ENCODE measurements at regions not wholly inside any gene's neighbourhood (a gene's known extent, or its start where the extent isn't known, plus 50 kb on each side); places are given as distances from the start of the nearest gene placed in this dataset.

DNA sequence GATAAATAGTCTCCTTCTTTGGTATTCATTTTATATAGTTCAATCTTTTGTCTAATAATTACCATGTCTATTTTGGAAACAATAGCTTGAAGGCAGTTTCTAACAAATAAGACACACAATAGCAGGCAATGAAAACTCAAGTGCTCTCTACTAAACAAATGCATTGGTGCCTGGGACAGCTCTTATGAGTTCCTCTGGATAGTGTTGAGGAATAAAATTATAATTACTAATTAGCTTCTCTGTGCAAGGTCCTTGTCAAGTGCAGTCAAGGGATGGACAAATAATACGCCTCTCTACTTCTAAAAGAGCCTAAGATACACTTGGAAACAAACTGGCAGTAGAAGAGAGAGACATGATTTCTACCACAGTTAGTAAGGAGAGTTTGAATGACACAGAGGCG lies 229.0 kb upstream of the GLRA2 start:
- ATAC-seq (ENCODE audit: low read depth) (no peak), DNase-seq (no peak)
- Histone ChIP-seq H3K27ac (ENCODE audit: insufficient read depth, low read length) (no peak overlapping the region), H3K9ac (ENCODE audit: low read depth, low read length) (no peak overlapping the region), H3K56ac (ENCODE audit: extremely low read depth, insufficient read depth, low read length) (no peak overlapping the region), H3K18ac (ENCODE audit: low read depth, low read length) (no peak overlapping the region), H3K4me2 (ENCODE audit: low read depth, low read length) (no peak overlapping the region), H2AK9ac (replicated peaks; ENCODE audit: low read depth, low read length, poor library complexity) (no peak overlapping the region), H2BK5ac (ENCODE audit: low read depth, low read length, poor library complexity, severe bottlenecking) (no peak overlapping the region), H3K79me1 (ENCODE audit: low read depth in 1 of 2, low read length in 2 of 2) (no peaks in the 10 kb centered on the region), H4K5ac (ENCODE audit: low read depth, low read length) (no peak overlapping the region), H3K36me3 (ENCODE audit: control insufficient read depth, insufficient read depth, low read length) (no peaks in the 10 kb centered on the region), H4K20me1 (ENCODE audit: insufficient read depth, low read length) (no peaks in the 10 kb centered on the region), H3K4me3 (ENCODE audit: insufficient read depth, low read depth, low read length) (no peak overlapping the region), H2BK120ac (ENCODE audit: low read depth, low read length) (no peak overlapping the region), H2AK5ac (ENCODE audit: low read depth, low read length) (no peak overlapping the region), H3K4me1 (ENCODE audit: control insufficient read depth, insufficient read depth, low read length) (no peaks in the 10 kb centered on the region), H3K9me3 (ENCODE audit: control insufficient read depth, insufficient read depth, low read length) (no peaks in the 10 kb centered on the region; the same call in 1 of the 2 replicates), H4K8ac (ENCODE audit: low read depth in 2 of 2, low read length in 2 of 2) (no peak overlapping the region), H2BK15ac (ENCODE audit: low read depth, low read length) (no peak overlapping the region), H3K23ac (ENCODE audit: low read depth, low read length) (no peak overlapping the region), H3K4ac (ENCODE audit: low read depth, low read length) (no peak overlapping the region), H2AFZ (replicated peaks; ENCODE audit: low read length, poor library complexity) (no peak overlapping the region), H4K91ac (ENCODE audit: insufficient read depth, low read depth, low read length) (no peak overlapping the region), H3K14ac (replicated peaks; ENCODE audit: low read depth, low read length) (no peak overlapping the region), H3K9me1 (ENCODE audit: insufficient read depth, low read length) (no peaks in the 10 kb centered on the region), H2BK20ac (ENCODE audit: low read depth, low read length) (no peak overlapping the region), H3K27me3 (ENCODE audit: control insufficient read depth, insufficient read depth, low read length) (no peaks in the 10 kb centered on the region)
- TF ChIP-seq SMC3 (IDR thresholded peaks at IDR 0.05; ENCODE audit: low read depth, low read length) (no peak), CHD1 (IDR thresholded peaks at IDR 0.05; ENCODE audit: low read depth, low read length) (no peak), CEBPB (IDR thresholded peaks at IDR 0.05; ENCODE audit: low read depth, low read length) (no peak), FOS (IDR thresholded peaks at IDR 0.05; ENCODE audit: low read depth, low read length) (no peak), BHLHE40 (IDR thresholded peaks at IDR 0.05; ENCODE audit: low read depth, low read length) (no peak), MAZ (IDR thresholded peaks at IDR 0.05; ENCODE audit: borderline replicate concordance, low read depth, low read length) (no peak), USF2 (IDR thresholded peaks at IDR 0.05; ENCODE audit: low read depth, low read length) (no peak), MXI1 (IDR thresholded peaks at IDR 0.05; ENCODE audit: borderline replicate concordance, low read depth, low read length) (no peak), MAFK (IDR thresholded peaks at IDR 0.05; ENCODE audit: low read depth, low read length) (no peak)
- TF ChIP-seq, protein P1, sequence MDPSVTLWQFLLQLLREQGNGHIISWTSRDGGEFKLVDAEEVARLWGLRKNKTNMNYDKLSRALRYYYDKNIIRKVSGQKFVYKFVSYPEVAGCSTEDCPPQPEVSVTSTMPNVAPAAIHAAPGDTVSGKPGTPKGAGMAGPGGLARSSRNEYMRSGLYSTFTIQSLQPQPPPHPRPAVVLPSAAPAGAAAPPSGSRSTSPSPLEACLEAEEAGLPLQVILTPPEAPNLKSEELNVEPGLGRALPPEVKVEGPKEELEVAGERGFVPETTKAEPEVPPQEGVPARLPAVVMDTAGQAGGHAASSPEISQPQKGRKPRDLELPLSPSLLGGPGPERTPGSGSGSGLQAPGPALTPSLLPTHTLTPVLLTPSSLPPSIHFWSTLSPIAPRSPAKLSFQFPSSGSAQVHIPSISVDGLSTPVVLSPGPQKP (IDR thresholded peaks at IDR 0.05; ENCODE audit: borderline replicate concordance, low read depth, low read length) = no peak
- WGBS, 2 experiments (ENCODE audit: extremely low coverage in 2 of 2, insufficient read length in 1 of 2) = no CpG with 5 or more reads among the region's 2 CpGs
- CTCF ChIA-PET = no interaction called here
- no TSS peak for BruUV-seq (replicated peaks)
- POLR2A ChIA-PET (ENCODE audit: unreplicated experiment) = no interaction called here
- dilution Hi-C loops (cut with HindIII; ENCODE audit: low sequenced_read_pairs, unreplicated experiment) = no loop called here
- in situ Hi-C loops (cut with MboI; ENCODE audit: low sequenced_read_pairs) = no loop called here
- intact Hi-C loops (cut with micrococcal nuclease) = no loop called here
